Right lobe of liver (tissue), 4 donors: ENCODE measurements at regions not wholly inside any gene's neighbourhood (a gene's known extent, or its start where the extent isn't known, plus 50 kb on each side); places are given as distances from the start of the nearest gene placed in this dataset.

Experiments used
- POLR2A ChIP-seq: fragments of 450-650 bp; IDR thresholded peaks from one replicate; pipeline ENCODE4 v1.6.1; 2017; ENCODE audit warnings: antibody characterized with exemption, mild to moderate bottlenecking
- TF ChIP-seq, protein P1 (sequence below), 4 donors: fragments of 200-600 bp in 3 of 4; fragments of 450-650 bp in 1 of 4; IDR thresholded peaks; one replicate each; pipeline versions ENCODE4 v1.5.1 to v1.8.0; 2016 to 2022; ENCODE audit warnings: antibody characterized with exemption in 4 of 4, mild to moderate bottlenecking in 2 of 4
- donor health status: DM: no; HTN: no; CAD: no.
- donor health status: DM: no; HTN: no; CAD: no.
- donor health status: DM: no; HTN: yes; CAD: no.

DNA sequence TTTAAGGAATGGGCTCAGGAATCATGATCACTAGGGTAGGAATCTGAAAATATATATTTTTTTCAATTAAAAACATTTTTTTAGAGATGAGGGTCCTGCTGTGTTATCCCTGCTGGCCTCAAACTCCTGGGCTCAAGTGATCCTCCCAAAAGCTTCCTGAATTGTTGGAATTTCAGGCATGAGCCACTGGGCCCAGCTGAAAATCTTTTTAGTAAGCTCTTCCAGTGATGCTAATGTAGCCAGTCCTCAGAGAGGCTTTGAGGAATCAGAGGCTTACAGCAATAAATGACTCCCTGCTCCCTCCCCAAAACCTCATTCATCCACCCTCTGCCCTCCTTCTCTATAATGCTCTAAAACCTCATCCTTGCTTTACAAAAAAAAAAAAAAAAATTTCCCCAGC, 129.5 kb downstream of the ZIC3 start:
- TF ChIP-seq, protein P1, sequence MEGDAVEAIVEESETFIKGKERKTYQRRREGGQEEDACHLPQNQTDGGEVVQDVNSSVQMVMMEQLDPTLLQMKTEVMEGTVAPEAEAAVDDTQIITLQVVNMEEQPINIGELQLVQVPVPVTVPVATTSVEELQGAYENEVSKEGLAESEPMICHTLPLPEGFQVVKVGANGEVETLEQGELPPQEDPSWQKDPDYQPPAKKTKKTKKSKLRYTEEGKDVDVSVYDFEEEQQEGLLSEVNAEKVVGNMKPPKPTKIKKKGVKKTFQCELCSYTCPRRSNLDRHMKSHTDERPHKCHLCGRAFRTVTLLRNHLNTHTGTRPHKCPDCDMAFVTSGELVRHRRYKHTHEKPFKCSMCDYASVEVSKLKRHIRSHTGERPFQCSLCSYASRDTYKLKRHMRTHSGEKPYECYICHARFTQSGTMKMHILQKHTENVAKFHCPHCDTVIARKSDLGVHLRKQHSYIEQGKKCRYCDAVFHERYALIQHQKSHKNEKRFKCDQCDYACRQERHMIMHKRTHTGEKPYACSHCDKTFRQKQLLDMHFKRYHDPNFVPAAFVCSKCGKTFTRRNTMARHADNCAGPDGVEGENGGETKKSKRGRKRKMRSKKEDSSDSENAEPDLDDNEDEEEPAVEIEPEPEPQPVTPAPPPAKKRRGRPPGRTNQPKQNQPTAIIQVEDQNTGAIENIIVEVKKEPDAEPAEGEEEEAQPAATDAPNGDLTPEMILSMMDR (IDR thresholded peaks at IDR 0.05): no peak
- TF ChIP-seq POLR2A: no peak
